ENCODE measurements at regions not wholly inside any gene's neighbourhood (a gene's known extent, or its start where the extent isn't known, plus 50 kb on each side); places are given as distances from the start of the nearest gene placed in this dataset.
"Not testable (repeated sequence)": the region's sequence is repeated elsewhere in the genome, so short reads cannot be mapped to it uniquely, and the experiment has no call there.

GRCh38 chr3:519026-519425 is 322.5 kb downstream of the CHL1 start:
- no peak for DNase-seq (ENCODE audit: low read depth in 2 of 3, low spot score in 2 of 3)

GRCh38 chr3:522888-523287 is 326.3 kb downstream of the CHL1 start:
- DNase-seq (ENCODE audit: low read depth in 2 of 3, low spot score in 2 of 3): no peak

GRCh38 chr3:525415-525814 is 328.9 kb downstream of the CHL1 start:
- DNase-seq (ENCODE audit: low read depth in 2 of 3, low spot score in 2 of 3): no peak

GRCh38 chr3:535566-536416 is 339.2 kb downstream of the CHL1 start:
- DNase-seq (ENCODE audit: low read depth in 2 of 3, low spot score in 2 of 3): peak in 1 of 3 experiments; percentile 0

GRCh38 chr3:536417-536813 is 339.9 kb downstream of the CHL1 start:
- DNase-seq (ENCODE audit: low read depth in 2 of 3, low spot score in 2 of 3): no peak

GRCh38 chr3:541062-541801 is 344.7 kb downstream of the CHL1 start:
- no peak for DNase-seq (ENCODE audit: low read depth in 2 of 3, low spot score in 2 of 3)

- DNase-seq (ENCODE audit: low read depth in 2 of 3, low spot score in 2 of 3): no peak
Observed at GRCh38 chr3:542021-542420, 345.5 kb downstream of the CHL1 start.

GRCh38 chr3:549636-550035 is 353.1 kb downstream of the CHL1 start:
- no peak for DNase-seq (ENCODE audit: low read depth in 2 of 3, low spot score in 2 of 3)

- no peak for DNase-seq (ENCODE audit: low read depth in 2 of 3, low spot score in 2 of 3)
Observed at GRCh38 chr3:550471-550870, 353.9 kb downstream of the CHL1 start.

- DNase-seq (ENCODE audit: low read depth in 2 of 3, low spot score in 2 of 3): no peak
Observed at GRCh38 chr3:557972-558371, 361.4 kb downstream of the CHL1 start.

GRCh38 chr3:567488-568185 is 371.1 kb downstream of the CHL1 start:
- DNase-seq (ENCODE audit: low read depth in 2 of 3, low spot score in 2 of 3): no peak

GRCh38 chr3:579529-579928 is 383.0 kb downstream of the CHL1 start:
- not testable (repeated sequence) for DNase-seq (ENCODE audit: low read depth in 2 of 3, low spot score in 2 of 3)

GRCh38 chr3:589066-589465 is 392.5 kb downstream of the CHL1 start:
- DNase-seq (ENCODE audit: low read depth in 2 of 3, low spot score in 2 of 3): not testable (repeated sequence)

GRCh38 chr3:597304-597703 is 400.7 kb downstream of the CHL1 start:
- not testable (repeated sequence) for DNase-seq (ENCODE audit: low read depth in 2 of 3, low spot score in 2 of 3)

- not testable (repeated sequence) for DNase-seq (ENCODE audit: low read depth in 2 of 3, low spot score in 2 of 3)
Observed at GRCh38 chr3:597746-598145, 401.2 kb downstream of the CHL1 start.

GRCh38 chr3:607480-607879 is 410.9 kb downstream of the CHL1 start:
- DNase-seq (ENCODE audit: low read depth in 2 of 3, low spot score in 2 of 3): not testable (repeated sequence)

- DNase-seq (ENCODE audit: low read depth in 2 of 3, low spot score in 2 of 3): no peak
Observed at GRCh38 chr3:621714-622113, 425.2 kb downstream of the CHL1 start.

- DNase-seq (ENCODE audit: low read depth in 2 of 3, low spot score in 2 of 3): no peak
Observed at GRCh38 chr3:622314-622713, 425.8 kb downstream of the CHL1 start.

GRCh38 chr3:623914-624545 is 427.5 kb downstream of the CHL1 start:
- no peak for DNase-seq (ENCODE audit: low read depth in 2 of 3, low spot score in 2 of 3)

- DNase-seq (ENCODE audit: low read depth in 2 of 3, low spot score in 2 of 3): peak in 1 of 3 experiments; percentile 4
Observed at GRCh38 chr3:632571-633170, 436.1 kb downstream of the CHL1 start.

- DNase-seq (ENCODE audit: low read depth in 2 of 3, low spot score in 2 of 3): no peak
Observed at GRCh38 chr3:634511-634910, 437.9 kb downstream of the CHL1 start.

Data from activated CD8-positive, alpha-beta memory T cell treated with anti-CD3 and anti-CD28 coated beads for 48 hours (primary cell).